IMR-90 (cell line): ENCODE measurements at regions not wholly inside any gene's neighbourhood (a gene's known extent, or its start where the extent isn't known, plus 50 kb on each side); places are given as distances from the start of the nearest gene placed in this dataset.

Experiments used
- ATAC-seq: fragments of 200-7000 bp; cut with Tn5 transposase; 2 replicates; pipeline ENCODE4 v1.9.1; 2020; ENCODE audit warnings: low read depth, mild to moderate bottlenecking, moderate library complexity
- BruUV-seq: library from RNA; stranded (reverse); fragments of 400-500 nt; replicated peaks from 2 replicates; lab custom pipeline; 2021; lab: Mats Ljungman, UMichigan
- CTCF ChIA-PET: fragments of 300-600 bp; formaldehyde crosslinking; extraction: SDS; loops from one replicate; lab custom pipeline; 2021; ENCODE audit warnings: antibody characterized with exemption; lab: Yijun Ruan, JAX
- POLR2A ChIA-PET: fragments of 300-600 bp; sonication (Branson Sonifier 250); formaldehyde crosslinking; loops from one replicate; lab custom pipeline; 2022; ENCODE audit warnings: antibody characterized with exemption; ENCODE audit not compliant: unreplicated experiment; lab: Charles Lee
- DNase-seq: peaks from one replicate; pipeline ENCODE4 v3.0.0; 2013
- H2AFZ ChIP-seq: replicated peaks from 2 replicates; pipeline ENCODE3; 2013; ENCODE audit warnings: low read length, mild to moderate bottlenecking; ENCODE audit not compliant: poor library complexity
- H2AK5ac ChIP-seq: 2 replicates; pipeline ENCODE4 v1.6.1; 2013; ENCODE audit warnings: low read depth, low read length, inconsistent platforms
- H2AK9ac ChIP-seq: replicated peaks from 2 replicates; pipeline ENCODE3; 2013; ENCODE audit warnings: mild to moderate bottlenecking, low read depth, low read length, moderate library complexity; ENCODE audit not compliant: poor library complexity
- H2BK120ac ChIP-seq: 2 replicates; pipeline ENCODE4 v1.6.1; 2013; ENCODE audit warnings: low read depth, low read length, inconsistent platforms
- H2BK15ac ChIP-seq: 3 replicates; pipeline ENCODE4 v1.6.1; 2013; ENCODE audit warnings: low read depth, low read length, inconsistent platforms
- H2BK20ac ChIP-seq: 2 replicates; pipeline ENCODE4 v1.6.1; 2013; ENCODE audit warnings: low read depth, mild to moderate bottlenecking, inconsistent platforms, low read length, moderate library complexity
- H2BK5ac ChIP-seq: 2 replicates; pipeline ENCODE4 v1.6.1; 2013; ENCODE audit warnings: mild to moderate bottlenecking, low read depth, low read length, inconsistent platforms; ENCODE audit not compliant: poor library complexity, severe bottlenecking
- H3K14ac ChIP-seq: replicated peaks from 2 replicates; pipeline ENCODE4 v1.6.1; 2013; ENCODE audit warnings: low read depth, low read length, inconsistent platforms
- H3K18ac ChIP-seq: 2 replicates; pipeline ENCODE4 v1.6.1; 2013; ENCODE audit warnings: low read depth, low read length, control low read depth
- H3K23ac ChIP-seq: 2 replicates; pipeline ENCODE4 v1.6.1; 2013; ENCODE audit warnings: low read depth, low read length, inconsistent platforms
- H3K27ac ChIP-seq: 2 replicates; pipeline ENCODE4 v1.5.1; 2013; ENCODE audit warnings: mild to moderate bottlenecking, control low read depth, low read length; ENCODE audit not compliant: insufficient read depth
- H3K27me3 ChIP-seq: 2 replicates; pipeline ENCODE4 v1.6.1; 2013; ENCODE audit warnings: low read length; ENCODE audit not compliant: control insufficient read depth, insufficient read depth
- H3K36me3 ChIP-seq: 2 replicates; pipeline ENCODE4 v1.6.1; 2013; ENCODE audit warnings: low read length, mixed read lengths; ENCODE audit not compliant: control insufficient read depth, insufficient read depth
- H3K4ac ChIP-seq: 2 replicates; pipeline ENCODE4 v1.6.1; 2013; ENCODE audit warnings: low read depth, low read length, inconsistent platforms
- H3K4me1 ChIP-seq: 2 replicates; pipeline ENCODE4 v1.6.1; 2013; ENCODE audit warnings: low read length, mixed read lengths; ENCODE audit not compliant: control insufficient read depth, insufficient read depth
- H3K4me2 ChIP-seq: 2 replicates; pipeline ENCODE4 v1.6.1; 2013; ENCODE audit warnings: low read depth, mild to moderate bottlenecking, control low read depth, low read length, moderate library complexity
- H3K4me3 ChIP-seq: 2 replicates; pipeline ENCODE4 v1.5.1; 2013; ENCODE audit warnings: low read depth, mild to moderate bottlenecking, control low read depth, low read length, moderate library complexity; ENCODE audit not compliant: insufficient read depth
- H3K56ac ChIP-seq: 2 replicates; pipeline ENCODE4 v1.6.1; 2013; ENCODE audit warnings: low read length, inconsistent platforms; ENCODE audit not compliant: insufficient read depth; ENCODE audit errors: extremely low read depth
- H3K79me1 ChIP-seq, 2 experiments: 2 replicates each; pipeline ENCODE4 v1.6.1; 2013; ENCODE audit warnings: low read length in 2 of 2, inconsistent platforms in 1 of 2, low read depth in 1 of 2
- H3K9ac ChIP-seq: 2 replicates; pipeline ENCODE4 v1.6.1; 2013; ENCODE audit warnings: low read depth, low read length, control low read depth
- H3K9me1 ChIP-seq: 2 replicates; pipeline ENCODE4 v1.6.1; 2013; ENCODE audit warnings: low read length, inconsistent platforms; ENCODE audit not compliant: insufficient read depth
- H3K9me3 ChIP-seq: 2 replicates; pipeline ENCODE4 v1.6.1; 2013; ENCODE audit warnings: low read length; ENCODE audit not compliant: control insufficient read depth, insufficient read depth
- H4K20me1 ChIP-seq: 2 replicates; pipeline ENCODE4 v1.6.1; 2013; ENCODE audit warnings: low read length, inconsistent platforms; ENCODE audit not compliant: insufficient read depth
- H4K5ac ChIP-seq: 2 replicates; pipeline ENCODE4 v1.6.1; 2013; ENCODE audit warnings: mild to moderate bottlenecking, low read depth, low read length, control low read depth
- H4K8ac ChIP-seq, 2 experiments: 2 replicates each; pipeline ENCODE4 v1.6.1; 2013; ENCODE audit warnings: low read depth in 2 of 2, low read length in 2 of 2, control low read depth in 1 of 2, inconsistent platforms in 1 of 2
- H4K91ac ChIP-seq: 2 replicates; pipeline ENCODE4 v1.6.1; 2013; ENCODE audit warnings: low read depth, low read length, inconsistent platforms; ENCODE audit not compliant: insufficient read depth
- WGBS, 2 experiments: methylation state at CpG; one replicate each; pipeline versions ENCODE4 v1.1.5 to v1.1.7; 2013; ENCODE audit warnings: missing lambda C conversion rate in 2 of 2; ENCODE audit not compliant: insufficient read length in 1 of 2; ENCODE audit errors: extremely low coverage in 2 of 2; 5-methylcytosine and 5-hydroxymethylcytosine counted together
- dilution Hi-C: fragments of 300-500 bp; cut with HindIII; formaldehyde crosslinking; loops from one replicate; pipeline ENCODE4 v1.14.3; 2018; ENCODE audit warnings: low sequenced_read_pairs; ENCODE audit not compliant: unreplicated experiment
- in situ Hi-C: fragments of 300-500 bp; cut with MboI; formaldehyde crosslinking; loops from 3 replicates; pipeline ENCODE4 v1.14.3; 2019; ENCODE audit warnings: low sequenced_read_pairs, inconsistent platforms, mixed read lengths
- intact Hi-C: fragments of 100-400 bp; cut with micrococcal nuclease; formaldehyde crosslinking; loops from 2 replicates; pipeline ENCODE4 v1.10.0; 2022
- TF ChIP-seq, protein P1 (sequence below): fragments of 150-350 bp; IDR thresholded peaks from 2 replicates; pipeline ENCODE4 v1.6.1; 2016; ENCODE audit warnings: low read depth, mild to moderate bottlenecking, low read length, moderate library complexity, borderline replicate concordance

DNA sequence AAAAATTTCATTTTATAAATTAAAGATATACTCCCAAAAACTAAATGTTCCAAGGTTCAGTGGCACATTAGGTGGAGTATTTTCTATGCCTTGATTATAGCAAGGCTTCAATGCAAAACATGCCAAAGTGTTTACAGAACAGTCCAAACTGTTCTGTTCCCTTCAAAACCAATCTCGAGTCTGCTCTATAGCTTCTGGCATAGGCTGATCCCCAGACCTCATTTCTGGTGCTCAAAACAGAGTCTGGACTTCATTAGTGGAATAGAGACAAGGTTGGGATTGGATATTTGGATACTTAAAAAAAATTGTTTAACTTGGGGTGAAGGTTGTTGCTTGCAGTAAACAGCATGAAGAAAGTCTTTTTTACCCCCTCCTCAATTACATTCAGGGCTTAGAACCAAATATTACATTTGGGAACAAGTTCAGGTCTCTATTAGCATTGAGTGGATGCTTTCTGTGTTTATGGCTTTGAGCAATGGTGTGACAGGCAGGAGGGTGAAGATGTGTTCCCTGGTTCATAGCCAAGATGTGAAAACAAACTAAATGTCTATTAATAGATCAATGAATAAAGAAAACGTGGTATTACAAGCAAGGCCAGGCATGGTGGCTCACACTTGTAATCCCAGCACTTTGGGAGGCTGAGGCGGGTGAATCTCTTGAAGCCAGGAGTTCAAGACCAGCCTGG lies 208.1 kb upstream of the RND3 start:
- Histone ChIP-seq H3K27ac (no peak overlapping the region), H2BK120ac (no peak overlapping the region), H3K4ac (no peak overlapping the region), H2BK5ac (no peak overlapping the region), H2AK5ac (no peak overlapping the region), H3K56ac (no peak overlapping the region), H2BK20ac (no peak overlapping the region), H4K5ac (no peak overlapping the region), H2AK9ac (no peak overlapping the region), H3K4me2 (no peak overlapping the region), H3K79me1 (no peaks in the 10 kb centered on the region), H3K4me1 (peaks cover 5% of the 10 kb centered on the region), H2BK15ac (no peak overlapping the region), H4K91ac (no peak overlapping the region), H4K20me1 (no peaks in the 10 kb centered on the region), H3K23ac (no peak overlapping the region), H4K8ac (no peak overlapping the region), H3K9me3 (no peaks in the 10 kb centered on the region), H3K14ac (no peak overlapping the region), H3K18ac (no peak overlapping the region), H3K27me3 (no peaks in the 10 kb centered on the region), H3K4me3 (no peak overlapping the region), H3K9me1 (no peaks in the 10 kb centered on the region), H2AFZ (no peak overlapping the region), H3K36me3 (no peaks in the 10 kb centered on the region), H3K9ac (no peak overlapping the region)
- CTCF ChIA-PET = no interaction called here
- POLR2A ChIA-PET = no interaction called here
- intact Hi-C loops = no loop called here
- ATAC-seq (no peak), DNase-seq (no peak)
- TF ChIP-seq, protein P1, sequence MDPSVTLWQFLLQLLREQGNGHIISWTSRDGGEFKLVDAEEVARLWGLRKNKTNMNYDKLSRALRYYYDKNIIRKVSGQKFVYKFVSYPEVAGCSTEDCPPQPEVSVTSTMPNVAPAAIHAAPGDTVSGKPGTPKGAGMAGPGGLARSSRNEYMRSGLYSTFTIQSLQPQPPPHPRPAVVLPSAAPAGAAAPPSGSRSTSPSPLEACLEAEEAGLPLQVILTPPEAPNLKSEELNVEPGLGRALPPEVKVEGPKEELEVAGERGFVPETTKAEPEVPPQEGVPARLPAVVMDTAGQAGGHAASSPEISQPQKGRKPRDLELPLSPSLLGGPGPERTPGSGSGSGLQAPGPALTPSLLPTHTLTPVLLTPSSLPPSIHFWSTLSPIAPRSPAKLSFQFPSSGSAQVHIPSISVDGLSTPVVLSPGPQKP = no peak
- BruUV-seq = no TSS peak
- in situ Hi-C loops = no loop called here
- dilution Hi-C loops = no loop called here
- WGBS, 2 experiments = no CpG with 5 or more reads among the region's 3 CpGs
